ENCODE measurements at regions not wholly inside any gene's neighbourhood (a gene's known extent, or its start where the extent isn't known, plus 50 kb on each side); places are given as distances from the start of the nearest gene placed in this dataset.

DNA sequence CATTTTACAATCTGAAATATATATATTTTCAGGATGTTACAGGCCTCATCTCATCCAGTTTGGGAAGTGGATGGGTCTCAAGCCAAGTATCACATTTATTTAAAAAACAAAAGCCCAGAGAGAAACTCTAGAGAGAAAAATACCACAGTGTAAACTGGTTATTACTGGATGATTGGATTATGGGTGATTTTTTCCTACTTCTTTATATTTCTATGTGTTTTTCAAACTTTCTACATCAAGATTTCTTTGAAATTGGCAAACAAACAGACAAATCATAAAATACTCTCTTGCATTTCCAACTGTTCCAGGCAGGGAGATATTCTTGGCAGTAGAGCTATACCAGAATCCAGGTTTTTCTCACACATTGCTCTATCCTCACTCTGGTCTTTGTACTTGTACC is 116.0 kb upstream of the SMIM23 start:
- TF ChIP-seq, protein P1, sequence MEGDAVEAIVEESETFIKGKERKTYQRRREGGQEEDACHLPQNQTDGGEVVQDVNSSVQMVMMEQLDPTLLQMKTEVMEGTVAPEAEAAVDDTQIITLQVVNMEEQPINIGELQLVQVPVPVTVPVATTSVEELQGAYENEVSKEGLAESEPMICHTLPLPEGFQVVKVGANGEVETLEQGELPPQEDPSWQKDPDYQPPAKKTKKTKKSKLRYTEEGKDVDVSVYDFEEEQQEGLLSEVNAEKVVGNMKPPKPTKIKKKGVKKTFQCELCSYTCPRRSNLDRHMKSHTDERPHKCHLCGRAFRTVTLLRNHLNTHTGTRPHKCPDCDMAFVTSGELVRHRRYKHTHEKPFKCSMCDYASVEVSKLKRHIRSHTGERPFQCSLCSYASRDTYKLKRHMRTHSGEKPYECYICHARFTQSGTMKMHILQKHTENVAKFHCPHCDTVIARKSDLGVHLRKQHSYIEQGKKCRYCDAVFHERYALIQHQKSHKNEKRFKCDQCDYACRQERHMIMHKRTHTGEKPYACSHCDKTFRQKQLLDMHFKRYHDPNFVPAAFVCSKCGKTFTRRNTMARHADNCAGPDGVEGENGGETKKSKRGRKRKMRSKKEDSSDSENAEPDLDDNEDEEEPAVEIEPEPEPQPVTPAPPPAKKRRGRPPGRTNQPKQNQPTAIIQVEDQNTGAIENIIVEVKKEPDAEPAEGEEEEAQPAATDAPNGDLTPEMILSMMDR (conservative IDR thresholded peaks at IDR 0.05; ENCODE audit: low read depth, low read length), result no peak
- no peaks in the 10 kb centered on the region for H3K36me3 ChIP-seq (ENCODE audit: insufficient read depth)

DNA sequence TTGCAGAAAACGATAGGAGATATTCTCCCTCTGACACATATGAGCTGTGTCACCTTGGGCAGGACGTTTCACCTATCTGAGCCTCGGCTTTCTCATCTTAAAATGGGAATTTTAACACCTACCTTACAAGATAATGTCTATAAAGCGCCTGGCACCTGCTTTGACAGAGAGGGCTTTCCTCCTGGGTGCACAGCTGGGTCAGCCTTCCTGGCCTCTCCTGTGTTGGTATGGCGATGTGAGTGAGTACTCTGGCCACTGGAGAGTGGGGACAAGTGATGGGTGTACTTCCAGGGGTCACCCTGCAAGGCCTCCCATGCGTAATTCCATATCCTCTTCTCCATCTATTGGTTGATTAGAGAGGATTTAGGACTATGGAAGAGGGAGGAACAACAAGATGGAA is 113.1 kb upstream of the SMIM23 start:
- Histone ChIP-seq H3K36me3 (ENCODE audit: insufficient read depth) (no peaks in the 10 kb centered on the region), H2AFZ (ENCODE audit: low read depth) (no peak overlapping the region), H3K79me2 (ENCODE audit: insufficient read depth, low read depth) (no peaks in the 10 kb centered on the region), H3K4me2 (no peak overlapping the region), H3K4me3 (IDR thresholded peaks at IDR 0.05; ENCODE audit: insufficient read depth, low read depth, low read length) (no peak overlapping the region), H4K20me1 (ENCODE audit: insufficient read depth) (no peaks in the 10 kb centered on the region), H3K27ac (no peak overlapping the region), H3K4me1 (ENCODE audit: low read depth, poor library complexity, severe bottlenecking) (no peaks in the 10 kb centered on the region), H3K27me3 (ENCODE audit: insufficient read depth, low read depth) (no peaks in the 10 kb centered on the region), H3K9ac (no peak overlapping the region)
- TF ChIP-seq, protein P1 (conservative IDR thresholded peaks at IDR 0.05; ENCODE audit: low read depth, low read length), result no peak

More for the DNA sequence above, 116.0 kb upstream of the SMIM23 start:
- Histone ChIP-seq H3K4me1 (ENCODE audit: low read depth, poor library complexity, severe bottlenecking) (no peaks in the 10 kb centered on the region), H3K79me2 (ENCODE audit: insufficient read depth, low read depth) (no peaks in the 10 kb centered on the region), H2AFZ (ENCODE audit: low read depth) (no peak overlapping the region), H3K4me2 (no peak overlapping the region), H3K9ac (no peak overlapping the region), H4K20me1 (ENCODE audit: insufficient read depth) (no peaks in the 10 kb centered on the region), H3K4me3 (IDR thresholded peaks at IDR 0.05; ENCODE audit: insufficient read depth, low read depth, low read length) (no peak overlapping the region), H3K27ac (no peak overlapping the region), H3K27me3 (ENCODE audit: insufficient read depth, low read depth) (no peaks in the 10 kb centered on the region)

DNA sequence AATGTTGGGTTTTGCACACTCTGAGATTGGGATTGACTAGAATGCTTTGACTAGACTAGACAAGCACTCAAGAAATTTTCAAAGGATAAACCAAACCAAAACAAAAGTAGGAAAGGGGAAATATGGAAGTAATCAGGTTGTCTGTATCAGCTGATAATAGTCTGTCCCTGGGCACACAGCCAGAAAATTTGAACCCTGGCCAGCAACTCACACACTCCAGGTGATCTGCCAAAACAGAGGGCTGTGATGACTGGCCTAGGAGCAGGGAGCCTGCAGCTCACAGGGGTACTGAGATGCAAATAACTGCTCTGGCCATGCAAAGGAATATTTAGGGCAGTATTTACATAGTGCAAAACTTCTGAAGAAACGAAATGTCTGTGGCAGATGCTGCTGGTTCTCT is 112.3 kb upstream of the SMIM23 start:
- Histone ChIP-seq H3K36me3 (ENCODE audit: insufficient read depth) (no peaks in the 10 kb centered on the region), H3K4me3 (IDR thresholded peaks at IDR 0.05; ENCODE audit: insufficient read depth, low read depth, low read length) (no peak overlapping the region), H3K4me2 (no peak overlapping the region), H4K20me1 (ENCODE audit: insufficient read depth) (no peaks in the 10 kb centered on the region), H3K4me1 (ENCODE audit: low read depth, poor library complexity, severe bottlenecking) (no peaks in the 10 kb centered on the region), H3K79me2 (ENCODE audit: insufficient read depth, low read depth) (no peaks in the 10 kb centered on the region), H2AFZ (ENCODE audit: low read depth) (no peak overlapping the region), H3K27ac (no peak overlapping the region), H3K27me3 (ENCODE audit: insufficient read depth, low read depth) (no peaks in the 10 kb centered on the region), H3K9ac (no peak overlapping the region)
- TF ChIP-seq, protein P1 (conservative IDR thresholded peaks at IDR 0.05; ENCODE audit: low read depth, low read length), result no peak

DNA sequence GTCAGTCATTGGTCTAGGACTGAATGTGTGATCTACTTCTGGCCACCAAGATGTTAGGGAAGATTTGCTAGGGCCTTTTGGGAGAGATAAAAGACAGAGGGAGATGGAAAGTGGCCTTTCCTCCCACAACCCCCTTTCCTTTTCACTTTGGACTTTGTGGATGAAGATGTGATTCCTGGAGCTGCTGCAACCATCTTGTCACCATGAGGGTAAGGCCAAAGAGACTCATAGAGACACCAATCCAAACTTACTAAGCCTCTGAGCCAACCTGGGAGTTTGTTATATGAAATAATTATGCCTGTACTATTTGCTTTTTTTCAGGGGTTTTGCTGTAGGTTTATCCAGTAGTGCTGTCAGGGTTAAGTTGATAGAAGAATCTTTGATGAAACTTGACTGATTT is 111.8 kb upstream of the SMIM23 start:
- TF ChIP-seq, protein P1 (conservative IDR thresholded peaks at IDR 0.05; ENCODE audit: low read depth, low read length), result no peak
- Histone ChIP-seq H3K4me3 (IDR thresholded peaks at IDR 0.05; ENCODE audit: insufficient read depth, low read depth, low read length) (no peak overlapping the region), H2AFZ (ENCODE audit: low read depth) (no peak overlapping the region), H3K79me2 (ENCODE audit: insufficient read depth, low read depth) (no peaks in the 10 kb centered on the region), H3K36me3 (ENCODE audit: insufficient read depth) (no peaks in the 10 kb centered on the region), H3K4me1 (ENCODE audit: low read depth, poor library complexity, severe bottlenecking) (no peaks in the 10 kb centered on the region), H4K20me1 (ENCODE audit: insufficient read depth) (no peaks in the 10 kb centered on the region), H3K4me2 (no peak overlapping the region), H3K27me3 (ENCODE audit: insufficient read depth, low read depth) (no peaks in the 10 kb centered on the region), H3K9ac (no peak overlapping the region), H3K27ac (no peak overlapping the region)

Data from KMS-11 (cell line).